Lower lobe of right lung (tissue), 2 donors: ENCODE measurements at regions not wholly inside any gene's neighbourhood (a gene's known extent, or its start where the extent isn't known, plus 50 kb on each side); places are given as distances from the start of the nearest gene placed in this dataset.
A peak's percentile ranks its signal among the peaks of the same experiment; 100 is the strongest.

Source experiments
- ATAC-seq, 2 donors: fragments of 200-7000 bp; cut with Tn5 transposase; one replicate each; pipeline ENCODE4 v1.9.1; 2020 to 2022; ENCODE audit warnings: mild to moderate bottlenecking in 2 of 2, moderate library complexity in 2 of 2
- DNase-seq: peaks from one replicate; pipeline ENCODE4 v3.0.0-alpha.2; 2020
- H3K27ac ChIP-seq: fragments of 200-600 bp; one replicate; pipeline ENCODE4 v1.8.0; 2022
- H3K27me3 ChIP-seq: fragments of 200-600 bp; one replicate; pipeline ENCODE4 v1.8.0; 2022; ENCODE audit warnings: low read depth
- H3K36me3 ChIP-seq: fragments of 200-600 bp; one replicate; pipeline ENCODE4 v1.8.0; 2022; ENCODE audit warnings: mild to moderate bottlenecking
- H3K4me1 ChIP-seq: fragments of 200-600 bp; one replicate; pipeline ENCODE4 v1.8.0; 2022
- H3K4me3 ChIP-seq: fragments of 200-600 bp; one replicate; pipeline ENCODE4 v1.8.0; 2022; ENCODE audit warnings: mild to moderate bottlenecking
- H3K9me3 ChIP-seq: fragments of 200-600 bp; one replicate; pipeline ENCODE4 v1.8.0; 2022
- CTCF ChIP-seq: fragments of 200-600 bp; IDR thresholded peaks from one replicate; pipeline ENCODE4 v1.8.0; 2022; ENCODE audit warnings: antibody characterized with exemption, mild to moderate bottlenecking
- intact Hi-C: fragments of 100-400 bp; cut with DNase I; formaldehyde crosslinking; loops from one replicate; pipeline ENCODE4 v1.11.0; 2022
- donor health status: DM: no; HTN: yes; CAD: no; lungs with severe emphysema.

GRCh38 chr15:37548116-37548515 is 386.3 kb upstream of the TMCO5A start:
- DNase-seq (no peak), ATAC-seq (no peak)
- no peak for TF ChIP-seq CTCF
- H3K4me1 ChIP-seq = no peaks in the 10 kb centered on the region
- H3K27ac ChIP-seq = no peak overlapping the region
- no peaks in the 10 kb centered on the region for H3K27me3 ChIP-seq
- H3K4me3 ChIP-seq = no peak overlapping the region
- no peaks in the 10 kb centered on the region for H3K36me3 ChIP-seq
- intact Hi-C loops = no loop called here
- peaks cover under 1% of the 10 kb centered on the region for H3K9me3 ChIP-seq

- intact Hi-C loops = no loop called here
- peak; percentile 38 for DNase-seq
- Histone ChIP-seq H3K27ac (no peak overlapping the region), H3K27me3 (no peaks in the 10 kb centered on the region), H3K9me3 (peaks cover 8% of the 10 kb centered on the region), H3K4me1 (no peaks in the 10 kb centered on the region), H3K36me3 (no peaks in the 10 kb centered on the region), H3K4me3 (no peak overlapping the region)
- ATAC-seq = peak in 1 of 2 donors; percentile 38
- TF ChIP-seq CTCF = no peak
Observed at GRCh38 chr15:37550360-37551024, 383.9 kb upstream of the TMCO5A start.

GRCh38 chr15:37572401-37572800 is 362.0 kb upstream of the TMCO5A start:
- intact Hi-C loops = no loop called here
- H3K9me3 ChIP-seq = no peaks in the 10 kb centered on the region
- no peak overlapping the region for H3K4me3 ChIP-seq
- H3K27ac ChIP-seq = no peak overlapping the region
- H3K27me3 ChIP-seq = no peaks in the 10 kb centered on the region
- TF ChIP-seq CTCF = no peak
- H3K36me3 ChIP-seq = no peaks in the 10 kb centered on the region
- DNase-seq (no peak), ATAC-seq (no peak)
- H3K4me1 ChIP-seq = no peaks in the 10 kb centered on the region

- no peaks in the 10 kb centered on the region for H3K36me3 ChIP-seq
- no peak overlapping the region for H3K27ac ChIP-seq
- DNase-seq (no peak), ATAC-seq (no peak)
- no peaks in the 10 kb centered on the region for H3K4me1 ChIP-seq
- H3K4me3 ChIP-seq = no peak overlapping the region
- no peaks in the 10 kb centered on the region for H3K27me3 ChIP-seq
- intact Hi-C loops = no loop called here
- no peak for TF ChIP-seq CTCF
- H3K9me3 ChIP-seq = no peaks in the 10 kb centered on the region
Observed at GRCh38 chr15:37574985-37575384, 359.5 kb upstream of the TMCO5A start.

GRCh38 chr15:37576952-37577351 is 357.5 kb upstream of the TMCO5A start:
- H3K4me1 ChIP-seq = no peaks in the 10 kb centered on the region
- TF ChIP-seq CTCF = no peak
- H3K36me3 ChIP-seq = no peaks in the 10 kb centered on the region
- H3K9me3 ChIP-seq = no peaks in the 10 kb centered on the region
- no peak overlapping the region for H3K4me3 ChIP-seq
- H3K27ac ChIP-seq = no peak overlapping the region
- H3K27me3 ChIP-seq = no peaks in the 10 kb centered on the region
- ATAC-seq = no peak
- intact Hi-C loops = no loop called here
- DNase-seq = no peak
